AG08395 (cell line): ENCODE measurements at regions not wholly inside any gene's neighbourhood (a gene's known extent, or its start where the extent isn't known, plus 50 kb on each side); places are given as distances from the start of the nearest gene placed in this dataset.

ENCODE experiments used
- DNase-seq: peaks from one replicate; pipeline ENCODE4 v3.0.0; 2012; ENCODE audit warnings: mixed read lengths, low spot score

- no peak for DNase-seq
These were observed 318.3 kb upstream of the SLC7A11 start for GRCh38 chr4:138560448-138560847.

GRCh38 chr4:138558886-138559285, 316.7 kb upstream of the SLC7A11 start:
- DNase-seq = no peak

- no peak for DNase-seq
These were observed 313.4 kb upstream of the SLC7A11 start for GRCh38 chr4:138555584-138555983.

GRCh38 chr4:138555108-138555507, 313.0 kb upstream of the SLC7A11 start:
- DNase-seq = no peak

GRCh38 chr4:138553001-138553845, 311.1 kb upstream of the SLC7A11 start:
- no peak for DNase-seq

GRCh38 chr4:138542191-138542776, 300.1 kb upstream of the SLC7A11 start:
- no peak for DNase-seq

- peak; percentile 38 for DNase-seq
These were observed 298.1 kb upstream of the SLC7A11 start for GRCh38 chr4:138540056-138540800.

- DNase-seq = no peak
These were observed 296.6 kb upstream of the SLC7A11 start for GRCh38 chr4:138538743-138539142.

- DNase-seq = no peak
These were observed 295.8 kb upstream of the SLC7A11 start for GRCh38 chr4:138537731-138538490.

GRCh38 chr4:138535316-138535715, 293.2 kb upstream of the SLC7A11 start:
- no peak for DNase-seq

- peak; percentile 55 for DNase-seq
These were observed 280.2 kb upstream of the SLC7A11 start for GRCh38 chr4:138522366-138522765.

- no peak for DNase-seq
These were observed 279.7 kb upstream of the SLC7A11 start for GRCh38 chr4:138521809-138522208.

- DNase-seq = no peak
These were observed 277.3 kb upstream of the SLC7A11 start for GRCh38 chr4:138519436-138519835.

- no peak for DNase-seq
These were observed 271.4 kb upstream of the SLC7A11 start for GRCh38 chr4:138513535-138513934.

GRCh38 chr4:138512756-138513155, 270.6 kb upstream of the SLC7A11 start:
- no peak for DNase-seq

GRCh38 chr4:138510053-138510452, 267.9 kb upstream of the SLC7A11 start:
- no peak for DNase-seq

GRCh38 chr4:138509346-138509745, 267.2 kb upstream of the SLC7A11 start:
- DNase-seq = no peak

GRCh38 chr4:138507522-138507921, 265.4 kb upstream of the SLC7A11 start:
- peak; percentile 43 for DNase-seq

GRCh38 chr4:138501614-138502013, 259.5 kb upstream of the SLC7A11 start:
- no peak for DNase-seq

GRCh38 chr4:138500869-138501268, 258.7 kb upstream of the SLC7A11 start:
- no peak for DNase-seq

GRCh38 chr4:138499627-138500026, 257.5 kb upstream of the SLC7A11 start:
- no peak for DNase-seq

GRCh38 chr4:138494931-138495330, 252.8 kb upstream of the SLC7A11 start:
- DNase-seq = no peak
